ENCODE measurements at regions not wholly inside any gene's neighbourhood (a gene's known extent, or its start where the extent isn't known, plus 50 kb on each side); places are given as distances from the start of the nearest gene placed in this dataset.

GRCh38 chr5:35325836-35326235, 95.5 kb upstream of the PRLR start:
- Histone ChIP-seq H3K14ac (ENCODE audit: low read length) (no peak overlapping the region), H3K4me2 (ENCODE audit: insufficient read depth, low read length, poor library complexity, severe bottlenecking) (no peak overlapping the region), H2BK5ac (ENCODE audit: low read length) (no peak overlapping the region), H3K79me1 (ENCODE audit: low read depth, low read length) (no peaks in the 10 kb centered on the region), H2BK120ac (ENCODE audit: low read depth, low read length) (no peak overlapping the region), H3K4me3 (ENCODE audit: low read length in 2 of 2) (no peak overlapping the region), H3K9ac (ENCODE audit: low read depth, low read length, poor library complexity) (no peak overlapping the region), H3K36me3 (replicated peaks in 1 of 2; ENCODE audit: control insufficient read depth in 2 of 2, insufficient read depth in 2 of 2, low read length in 2 of 2) (no peaks in the 10 kb centered on the region), H4K8ac (ENCODE audit: low read depth, low read length) (no peak overlapping the region), H3K4ac (ENCODE audit: low read length) (no peak overlapping the region), H2BK12ac (ENCODE audit: low read length) (no peak overlapping the region), H3K9me3 (replicated peaks in 1 of 2; ENCODE audit: control insufficient read depth in 2 of 2, insufficient read depth in 1 of 2, low read depth in 1 of 2, low read length in 2 of 2) (peaks cover 0 to 2% of the 10 kb centered on the region in 2 donors), H3K27ac (replicated peaks; ENCODE audit: low read length) (no peak overlapping the region), H2AK5ac (ENCODE audit: low read depth, low read length) (no peak overlapping the region), H3K18ac (ENCODE audit: low read length) (no peak overlapping the region), H3K23ac (ENCODE audit: low read depth, low read length, poor library complexity) (no peak overlapping the region), H2AFZ (ENCODE audit: low read length) (no peak overlapping the region), H3K4me1 (ENCODE audit: control insufficient read depth in 2 of 2, insufficient read depth in 1 of 2, low read depth in 1 of 2, low read length in 2 of 2) (no peaks in the 10 kb centered on the region), H2BK15ac (ENCODE audit: low read length) (no peak overlapping the region), H4K91ac (ENCODE audit: low read depth, low read length, poor library complexity) (no peak overlapping the region), H3K27me3 (ENCODE audit: control insufficient read depth in 3 of 3, insufficient read depth in 3 of 3, low read depth in 1 of 3, low read length in 3 of 3) (no peaks in the 10 kb centered on the region)
- no peak for DNase-seq (ENCODE audit: low spot score)
- WGBS, 2 donors (ENCODE audit: extremely low coverage in 2 of 2, insufficient read length in 2 of 2, insufficient replicate concordance in 1 of 2) = no CpG with 5 or more reads among the region's 3 CpGs

- Histone ChIP-seq H3K4ac (ENCODE audit: low read length) (peak overlapping the region; percentile 24), H4K91ac (ENCODE audit: low read depth, low read length, poor library complexity) (no peak overlapping the region), H3K23ac (ENCODE audit: low read depth, low read length, poor library complexity) (peak overlapping the region; percentile 90), H3K18ac (ENCODE audit: low read length) (peak overlapping the region; percentile 79), H2BK15ac (ENCODE audit: low read length) (peak overlapping the region; percentile 83), H4K8ac (ENCODE audit: low read depth, low read length) (no peak overlapping the region), H2BK12ac (ENCODE audit: low read length) (no peak overlapping the region), H3K4me2 (ENCODE audit: insufficient read depth, low read length, poor library complexity, severe bottlenecking) (no peak overlapping the region), H3K9me3 (replicated peaks in 1 of 2; ENCODE audit: control insufficient read depth in 2 of 2, insufficient read depth in 1 of 2, low read depth in 1 of 2, low read length in 2 of 2) (peaks cover 0 to 2% of the 10 kb centered on the region in 2 donors), H3K4me1 (ENCODE audit: control insufficient read depth in 2 of 2, insufficient read depth in 1 of 2, low read depth in 1 of 2, low read length in 2 of 2) (no peaks in the 10 kb centered on the region), H2BK120ac (ENCODE audit: low read depth, low read length) (no peak overlapping the region), H2AK5ac (ENCODE audit: low read depth, low read length) (peak overlapping the region; percentile 39), H2AFZ (ENCODE audit: low read length) (no peak overlapping the region), H3K36me3 (replicated peaks in 1 of 2; ENCODE audit: control insufficient read depth in 2 of 2, insufficient read depth in 2 of 2, low read length in 2 of 2) (no peaks in the 10 kb centered on the region), H3K79me1 (ENCODE audit: low read depth, low read length) (no peaks in the 10 kb centered on the region), H3K14ac (ENCODE audit: low read length) (peak overlapping the region; percentile 67), H3K9ac (ENCODE audit: low read depth, low read length, poor library complexity) (no peak overlapping the region), H3K27ac (replicated peaks; ENCODE audit: low read length) (no peak overlapping the region), H3K4me3 (ENCODE audit: low read length in 2 of 2) (peak overlapping the region in 1 of 2 donors; percentile 70), H2BK5ac (ENCODE audit: low read length) (no peak overlapping the region), H3K27me3 (ENCODE audit: control insufficient read depth in 3 of 3, insufficient read depth in 3 of 3, low read depth in 1 of 3, low read length in 3 of 3) (no peaks in the 10 kb centered on the region)
- WGBS, 2 donors (ENCODE audit: extremely low coverage in 2 of 2, insufficient read length in 2 of 2, insufficient replicate concordance in 1 of 2) = no CpG with 5 or more reads among the region's 6 CpGs
- DNase-seq (ENCODE audit: low spot score) = no peak
These were observed 94.4 kb upstream of the PRLR start for GRCh38 chr5:35324679-35325078.

GRCh38 chr5:35324201-35324600, 93.9 kb upstream of the PRLR start:
- no peaks in the 10 kb centered on the region for H3K36me3 ChIP-seq (replicated peaks in 1 of 2; ENCODE audit: control insufficient read depth in 2 of 2, insufficient read depth in 2 of 2, low read length in 2 of 2)
- no peaks in the 10 kb centered on the region for H3K27me3 ChIP-seq (ENCODE audit: control insufficient read depth in 3 of 3, insufficient read depth in 3 of 3, low read depth in 1 of 3, low read length in 3 of 3)
- no peak overlapping the region for H2BK15ac ChIP-seq (ENCODE audit: low read length)
- no peak overlapping the region for H2AFZ ChIP-seq (ENCODE audit: low read length)
- H2AK5ac ChIP-seq (ENCODE audit: low read depth, low read length) = peak overlapping the region; percentile 78
- H4K8ac ChIP-seq (ENCODE audit: low read depth, low read length) = no peak overlapping the region
- peaks cover 0 to 2% of the 10 kb centered on the region in 2 donors for H3K9me3 ChIP-seq (replicated peaks in 1 of 2; ENCODE audit: control insufficient read depth in 2 of 2, insufficient read depth in 1 of 2, low read depth in 1 of 2, low read length in 2 of 2)
- WGBS, 2 donors (ENCODE audit: extremely low coverage in 2 of 2, insufficient read length in 2 of 2, insufficient replicate concordance in 1 of 2) = no CpG with 5 or more reads among the region's 4 CpGs
- H3K4me1 ChIP-seq (ENCODE audit: control insufficient read depth in 2 of 2, insufficient read depth in 1 of 2, low read depth in 1 of 2, low read length in 2 of 2) = no peaks in the 10 kb centered on the region
- no peak overlapping the region for H4K91ac ChIP-seq (ENCODE audit: low read depth, low read length, poor library complexity)
- H3K18ac ChIP-seq (ENCODE audit: low read length) = peak overlapping the region; percentile 41
- no peak overlapping the region for H3K27ac ChIP-seq (replicated peaks; ENCODE audit: low read length)
- no peaks in the 10 kb centered on the region for H3K79me1 ChIP-seq (ENCODE audit: low read depth, low read length)
- H2BK5ac ChIP-seq (ENCODE audit: low read length) = no peak overlapping the region
- DNase-seq (ENCODE audit: low spot score) = no peak
- H2BK12ac ChIP-seq (ENCODE audit: low read length) = no peak overlapping the region
- peak overlapping the region; percentile 90 for H3K23ac ChIP-seq (ENCODE audit: low read depth, low read length, poor library complexity)
- H3K4me2 ChIP-seq (ENCODE audit: insufficient read depth, low read length, poor library complexity, severe bottlenecking) = no peak overlapping the region
- peak overlapping the region; percentile 67 for H3K14ac ChIP-seq (ENCODE audit: low read length)
- H2BK120ac ChIP-seq (ENCODE audit: low read depth, low read length) = no peak overlapping the region
- H3K4ac ChIP-seq (ENCODE audit: low read length) = no peak overlapping the region
- peak overlapping the region in 1 of 2 donors; percentile 60 for H3K4me3 ChIP-seq (ENCODE audit: low read length in 2 of 2)
- no peak overlapping the region for H3K9ac ChIP-seq (ENCODE audit: low read depth, low read length, poor library complexity)

GRCh38 chr5:35320029-35320428, 89.7 kb upstream of the PRLR start:
- Histone ChIP-seq H3K27me3 (ENCODE audit: control insufficient read depth in 3 of 3, insufficient read depth in 3 of 3, low read depth in 1 of 3, low read length in 3 of 3) (no peaks in the 10 kb centered on the region), H3K4ac (ENCODE audit: low read length) (no peak overlapping the region), H3K79me1 (ENCODE audit: low read depth, low read length) (no peaks in the 10 kb centered on the region), H2AK5ac (ENCODE audit: low read depth, low read length) (no peak overlapping the region), H3K9me3 (replicated peaks in 1 of 2; ENCODE audit: control insufficient read depth in 2 of 2, insufficient read depth in 1 of 2, low read depth in 1 of 2, low read length in 2 of 2) (peaks cover 0 to 2% of the 10 kb centered on the region in 2 donors), H2BK120ac (ENCODE audit: low read depth, low read length) (no peak overlapping the region), H3K23ac (ENCODE audit: low read depth, low read length, poor library complexity) (no peak overlapping the region), H2BK12ac (ENCODE audit: low read length) (no peak overlapping the region), H3K36me3 (replicated peaks in 1 of 2; ENCODE audit: control insufficient read depth in 2 of 2, insufficient read depth in 2 of 2, low read length in 2 of 2) (no peaks in the 10 kb centered on the region), H4K8ac (ENCODE audit: low read depth, low read length) (no peak overlapping the region), H3K4me3 (ENCODE audit: low read length in 2 of 2) (no peak overlapping the region), H2BK15ac (ENCODE audit: low read length) (no peak overlapping the region), H3K18ac (ENCODE audit: low read length) (no peak overlapping the region), H3K14ac (ENCODE audit: low read length) (no peak overlapping the region), H2AFZ (ENCODE audit: low read length) (no peak overlapping the region), H3K9ac (ENCODE audit: low read depth, low read length, poor library complexity) (no peak overlapping the region), H3K4me2 (ENCODE audit: insufficient read depth, low read length, poor library complexity, severe bottlenecking) (no peak overlapping the region), H2BK5ac (ENCODE audit: low read length) (no peak overlapping the region), H3K4me1 (ENCODE audit: control insufficient read depth in 2 of 2, insufficient read depth in 1 of 2, low read depth in 1 of 2, low read length in 2 of 2) (no peaks in the 10 kb centered on the region), H3K27ac (replicated peaks; ENCODE audit: low read length) (no peak overlapping the region), H4K91ac (ENCODE audit: low read depth, low read length, poor library complexity) (no peak overlapping the region)
- DNase-seq (ENCODE audit: low spot score) = no peak
- WGBS, 2 donors (ENCODE audit: extremely low coverage in 2 of 2, insufficient read length in 2 of 2, insufficient replicate concordance in 1 of 2) = no CpG with 5 or more reads among the region's 3 CpGs

Measured in neuronal stem cell (in vitro differentiated cells).